Subcutaneous abdominal adipose tissue (tissue), 5 donors: ENCODE measurements at regions not wholly inside any gene's neighbourhood (a gene's known extent, or its start where the extent isn't known, plus 50 kb on each side); places are given as distances from the start of the nearest gene placed in this dataset.
"Not testable (repeated sequence)": the region's sequence is repeated elsewhere in the genome, so short reads cannot be mapped to it uniquely, and the experiment has no call there.

Experiments used
- H3K27ac ChIP-seq: one replicate; pipeline ENCODE4 v1.7.0; 2013; ENCODE audit warnings: low read depth, mild to moderate bottlenecking, inconsistent platforms, low read length, moderate library complexity
- H3K27me3 ChIP-seq, 5 donors: one replicate each; pipeline ENCODE4 v1.7.0; 2013; ENCODE audit warnings: low read length in 5 of 5, inconsistent platforms in 1 of 5; ENCODE audit not compliant: control insufficient read depth in 5 of 5, insufficient read depth in 4 of 5
- H3K36me3 ChIP-seq, 5 donors: one replicate each; pipeline ENCODE4 v1.7.0; 2013; ENCODE audit warnings: low read length in 5 of 5; ENCODE audit not compliant: control insufficient read depth in 5 of 5, insufficient read depth in 5 of 5
- H3K4me1 ChIP-seq, 5 donors: one replicate each; pipeline ENCODE4 v1.7.0; 2013; ENCODE audit warnings: low read length in 5 of 5, mild to moderate bottlenecking in 3 of 5, moderate library complexity in 1 of 5; ENCODE audit not compliant: control insufficient read depth in 5 of 5, insufficient read depth in 5 of 5
- H3K4me3 ChIP-seq, 5 donors: one replicate each; pipeline ENCODE4 v1.7.0; 2013; ENCODE audit warnings: low read length in 5 of 5, low read depth in 1 of 5
- H3K9ac ChIP-seq, 5 donors: one replicate each; pipeline ENCODE4 v1.7.0; 2013; ENCODE audit warnings: low read length in 5 of 5, mild to moderate bottlenecking in 4 of 5, moderate library complexity in 3 of 5
- H3K9me3 ChIP-seq, 5 donors: one replicate each; pipeline ENCODE4 v1.7.0; 2013; ENCODE audit warnings: low read length in 5 of 5; ENCODE audit not compliant: control insufficient read depth in 5 of 5
- donor health status: healthy.
- donor health status: healthy.
- donor health status: healthy.
- donor health status: healthy.
- donor health status: healthy.

- Histone ChIP-seq H3K4me1 (no peaks in the 10 kb centered on the region), H3K36me3 (no peaks in the 10 kb centered on the region), H3K27me3 (no peaks in the 10 kb centered on the region), H3K9ac (no peak overlapping the region), H3K27ac (no peak overlapping the region), H3K4me3 (no peak overlapping the region), H3K9me3 (no peaks in the 10 kb centered on the region)
Observed at GRCh38 chr1:64335636-64336035, 132.2 kb downstream of the UBE2U start.

DNA sequence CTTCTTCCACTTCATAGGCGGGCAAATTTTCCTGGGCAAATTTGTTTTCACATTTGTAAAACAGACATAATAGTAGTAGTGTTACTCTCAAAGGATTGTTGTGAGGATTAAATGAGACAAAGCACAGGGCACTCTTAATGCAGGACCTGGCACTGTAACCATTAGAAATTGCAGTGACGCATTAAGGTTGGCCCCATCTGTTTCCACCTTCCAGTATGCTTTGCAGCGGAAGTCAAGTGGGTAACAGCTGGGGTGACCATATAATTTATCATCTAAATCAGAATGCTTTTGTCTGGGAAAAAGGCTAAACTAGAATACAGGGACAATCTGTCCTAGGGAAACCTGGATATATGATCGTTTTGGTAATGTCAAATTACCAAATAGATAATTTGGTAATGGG is 132.5 kb upstream of the CACHD1 start:
- Histone ChIP-seq H3K36me3 (no peaks in the 10 kb centered on the region), H3K9me3 (no peaks in the 10 kb centered on the region), H3K27me3 (no peaks in the 10 kb centered on the region), H3K27ac (no peak overlapping the region), H3K4me3 (no peak overlapping the region), H3K9ac (no peak overlapping the region), H3K4me1 (no peaks in the 10 kb centered on the region)

- H3K4me1 ChIP-seq = no peaks in the 10 kb centered on the region
- H3K36me3 ChIP-seq = no peaks in the 10 kb centered on the region
- no peak overlapping the region for H3K9ac ChIP-seq
- no peak overlapping the region for H3K27ac ChIP-seq
- H3K27me3 ChIP-seq = no peaks in the 10 kb centered on the region
- H3K4me3 ChIP-seq = no peak overlapping the region
- no peaks in the 10 kb centered on the region for H3K9me3 ChIP-seq
Observed at GRCh38 chr1:64337926-64338325, 132.0 kb upstream of the CACHD1 start.

DNA sequence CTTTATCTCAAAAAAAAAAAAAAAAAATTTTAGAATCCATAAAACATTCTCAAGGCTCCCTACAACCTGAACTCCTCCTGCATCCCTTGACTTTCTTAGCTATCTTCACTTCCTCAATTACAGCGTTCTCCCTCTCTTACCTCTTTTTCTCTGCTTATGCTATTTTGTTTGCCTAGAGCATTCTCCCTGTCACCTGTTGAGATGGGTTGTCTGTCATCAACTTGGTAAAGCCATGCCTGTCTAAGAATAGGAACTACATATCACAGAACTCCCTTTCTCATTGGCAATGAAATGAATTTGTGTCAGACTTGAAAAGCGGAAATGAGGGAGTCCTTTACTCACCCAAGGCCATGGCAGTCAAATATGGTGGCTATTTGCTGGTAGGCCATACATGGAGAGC is 129.6 kb upstream of the CACHD1 start:
- Histone ChIP-seq H3K27me3 (no peaks in the 10 kb centered on the region), H3K4me3 (no peak overlapping the region), H3K36me3 (no peaks in the 10 kb centered on the region), H3K9me3 (no peaks in the 10 kb centered on the region), H3K4me1 (no peaks in the 10 kb centered on the region), H3K9ac (no peak overlapping the region), H3K27ac (no peak overlapping the region)

DNA sequence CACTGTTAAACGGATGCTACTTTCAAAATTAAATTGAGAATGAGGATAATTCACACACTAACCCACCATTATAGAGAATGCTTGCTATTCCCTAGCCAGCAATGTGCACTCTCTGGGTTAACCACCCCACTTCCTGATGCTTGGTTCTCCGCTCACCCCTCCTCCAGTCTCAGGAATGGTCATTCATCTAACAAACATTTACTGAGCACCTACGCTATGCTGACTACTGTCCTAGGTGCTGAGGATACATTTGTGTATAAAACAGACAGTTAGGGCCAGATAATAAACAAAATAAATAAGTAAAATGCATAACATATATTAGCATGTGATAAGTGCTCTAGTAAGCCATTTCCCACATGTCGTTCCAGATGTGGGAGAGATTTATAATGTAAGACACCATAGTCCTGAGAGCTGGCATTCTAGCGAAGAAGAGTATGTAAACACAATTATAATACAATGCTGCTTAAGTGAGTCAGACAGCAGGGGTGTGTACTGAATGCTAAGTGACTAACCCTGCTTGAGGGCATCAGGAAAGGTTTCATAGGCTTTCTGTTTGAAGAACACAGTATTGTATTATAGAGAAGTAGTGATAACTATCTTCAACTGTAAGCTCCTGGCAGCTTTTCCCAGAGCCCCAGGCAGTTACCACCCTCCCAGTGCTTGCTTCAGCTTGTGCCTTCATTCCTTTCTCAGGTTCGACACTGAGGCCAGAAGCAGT is 126.7 kb upstream of the CACHD1 start:
- H3K27ac ChIP-seq = no peak overlapping the region

DNA sequence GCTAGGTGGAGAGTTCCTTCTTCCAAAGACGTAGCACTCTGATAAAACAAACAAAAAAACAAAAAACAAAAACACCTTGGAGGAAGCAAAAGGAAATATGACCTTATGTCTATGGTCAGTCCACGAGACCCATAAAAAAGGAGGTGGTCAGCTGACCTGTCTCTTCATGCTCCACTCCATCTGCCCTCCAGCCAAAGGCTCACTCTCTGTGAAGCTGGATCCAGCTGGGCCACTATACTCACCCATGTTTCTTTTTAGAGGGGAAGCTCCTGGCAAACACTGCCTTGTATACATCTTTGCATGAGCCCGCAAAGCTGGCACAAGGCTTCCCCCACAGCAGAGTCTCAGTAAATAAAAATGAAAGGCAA is 126.1 kb upstream of the CACHD1 start:
- Histone ChIP-seq H3K36me3 (no peaks in the 10 kb centered on the region), H3K9ac (no peak overlapping the region), H3K27me3 (no peaks in the 10 kb centered on the region), H3K4me1 (no peaks in the 10 kb centered on the region), H3K9me3 (no peaks in the 10 kb centered on the region), H3K27ac (no peak overlapping the region), H3K4me3 (no peak overlapping the region)

More for the DNA sequence above, 126.7 kb upstream of the CACHD1 start:
- Histone ChIP-seq H3K9me3 (no peaks in the 10 kb centered on the region), H3K27me3 (no peaks in the 10 kb centered on the region), H3K36me3 (no peaks in the 10 kb centered on the region), H3K9ac (no peak overlapping the region), H3K4me1 (no peaks in the 10 kb centered on the region), H3K4me3 (no peak overlapping the region)

DNA sequence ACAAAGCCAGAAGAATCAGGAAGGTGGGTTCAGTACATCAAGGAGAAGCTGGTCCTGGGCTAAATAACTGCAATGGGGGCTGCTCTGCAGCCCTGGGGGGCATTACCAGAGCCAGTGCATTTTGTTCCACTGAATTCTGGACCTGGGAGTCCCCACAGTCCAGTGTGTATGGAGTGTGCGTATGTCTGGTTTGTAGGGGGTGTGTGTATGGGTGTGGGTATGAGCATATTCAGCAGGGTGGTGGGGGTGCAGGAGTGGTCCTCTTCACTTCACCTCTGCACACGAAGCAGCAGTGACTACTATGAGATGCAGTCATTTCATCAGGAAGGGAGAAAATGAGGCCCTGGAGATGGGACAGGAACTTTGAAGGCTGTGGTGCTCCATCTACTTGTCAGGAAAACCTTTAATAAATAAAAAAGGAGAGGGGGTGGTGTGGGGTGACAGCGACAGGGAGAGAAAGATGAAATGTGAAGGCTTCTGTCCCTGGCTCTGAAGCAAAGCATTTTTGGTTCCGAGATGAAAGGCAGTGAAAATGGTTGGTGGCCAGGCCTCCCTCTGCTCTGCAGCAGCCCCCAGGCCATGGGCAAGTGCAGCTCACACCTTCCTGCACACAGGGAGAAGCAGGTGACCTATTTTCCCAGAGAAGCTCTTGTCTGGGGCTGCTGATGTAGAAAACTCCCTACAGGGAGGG is 121.5 kb upstream of the CACHD1 start:
- H3K27ac ChIP-seq = no peak overlapping the region
- no peaks in the 10 kb centered on the region for H3K27me3 ChIP-seq
- no peak overlapping the region for H3K4me3 ChIP-seq
- no peak overlapping the region for H3K9ac ChIP-seq
- H3K36me3 ChIP-seq = no peaks in the 10 kb centered on the region
- H3K4me1 ChIP-seq = no peaks in the 10 kb centered on the region
- H3K9me3 ChIP-seq = no peaks in the 10 kb centered on the region

DNA sequence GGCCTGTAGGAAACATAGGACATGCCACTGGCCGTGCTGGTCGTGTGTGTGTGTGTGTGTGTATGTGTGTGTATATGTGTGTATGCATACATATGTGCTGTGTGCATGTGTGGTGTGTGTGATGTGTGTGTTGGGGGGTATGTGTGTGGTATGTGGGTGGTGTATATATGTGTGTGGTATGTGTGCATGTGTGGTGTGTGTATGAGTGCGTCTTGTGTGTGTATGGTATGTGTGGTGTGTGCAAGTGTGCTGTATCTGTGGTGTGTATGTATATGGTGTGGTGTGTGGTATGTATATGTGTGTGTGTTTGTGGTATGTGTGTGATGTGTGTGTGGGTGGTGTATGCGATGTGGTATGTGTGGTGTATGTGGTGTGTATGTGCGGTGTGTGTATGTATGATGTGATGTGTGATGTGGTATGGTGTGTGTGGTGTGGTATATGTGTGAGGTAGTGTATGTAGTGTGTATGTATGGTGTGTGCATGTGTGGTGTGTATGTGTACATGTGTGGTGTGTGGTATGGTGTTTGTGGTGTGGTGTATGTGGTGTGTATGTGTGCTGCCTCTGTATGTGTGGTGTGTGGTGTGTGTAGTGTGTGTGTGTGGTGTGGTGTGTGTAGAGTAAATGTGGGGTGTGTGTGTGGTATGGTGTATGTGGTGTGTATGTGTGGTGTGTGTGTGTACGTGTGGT is 120.8 kb upstream of the CACHD1 start:
- no peaks in the 10 kb centered on the region for H3K36me3 ChIP-seq
- no peaks in the 10 kb centered on the region for H3K4me1 ChIP-seq
- H3K27ac ChIP-seq = no peak overlapping the region
- no peaks in the 10 kb centered on the region for H3K9me3 ChIP-seq
- H3K9ac ChIP-seq = no peak overlapping the region
- H3K27me3 ChIP-seq = no peaks in the 10 kb centered on the region
- H3K4me3 ChIP-seq = no peak overlapping the region

DNA sequence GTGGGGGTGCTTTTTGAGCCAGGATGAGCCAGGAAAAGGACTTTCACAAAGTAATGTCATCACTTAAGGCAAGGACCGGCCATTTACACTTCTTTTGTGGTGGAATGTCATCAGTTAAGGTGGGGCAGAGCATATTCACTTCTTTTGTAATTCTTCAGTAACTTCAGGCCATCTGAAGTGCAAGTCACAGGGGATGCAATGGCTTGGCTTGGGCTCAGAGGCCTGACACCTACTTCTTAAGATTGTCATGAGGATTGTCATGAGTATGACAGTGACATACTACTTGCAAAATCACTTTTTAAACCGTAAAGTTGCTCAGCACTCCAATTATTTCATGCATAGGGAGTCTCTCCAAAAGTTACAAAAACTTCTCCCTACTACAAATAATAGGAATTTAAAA is 114.4 kb upstream of the CACHD1 start:
- not testable (repeated sequence) for H3K4me1 ChIP-seq, H3K4me3 ChIP-seq, H3K27me3 ChIP-seq, H3K9ac ChIP-seq, H3K36me3 ChIP-seq, H3K9me3 ChIP-seq, H3K27ac ChIP-seq

DNA sequence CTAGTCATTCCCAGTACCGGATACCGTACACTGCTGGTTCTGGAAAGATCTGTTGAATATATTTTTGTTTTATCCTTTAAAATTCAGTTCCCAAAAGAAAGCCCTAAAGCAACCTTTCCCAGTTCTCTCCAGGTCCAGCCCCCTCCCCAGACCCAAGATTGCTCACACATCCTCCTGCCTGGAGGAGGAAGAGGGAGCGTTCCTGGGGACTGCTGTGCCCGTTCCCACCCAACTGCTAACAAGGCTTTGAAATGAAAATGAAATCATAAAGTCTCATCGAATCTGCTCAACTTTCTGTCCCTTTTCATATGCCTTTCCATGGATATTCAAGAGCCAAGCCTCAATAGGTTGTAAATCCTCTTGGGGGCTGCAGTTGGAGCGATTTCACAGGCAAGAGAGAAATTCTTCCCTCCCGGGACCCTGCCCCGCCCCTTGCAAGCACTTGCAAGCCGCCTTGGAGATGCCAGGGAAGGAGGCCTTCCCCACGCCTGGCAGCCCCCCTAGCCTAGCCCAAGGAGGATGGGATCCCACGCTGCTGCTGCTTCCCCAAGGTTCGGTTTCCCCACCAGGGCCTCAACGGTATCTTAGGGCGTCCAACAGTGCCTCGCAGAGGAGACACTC is 113.2 kb upstream of the CACHD1 start:
- Histone ChIP-seq H3K4me3 (no peak overlapping the region), H3K9ac (no peak overlapping the region), H3K4me1 (peaks cover 0 to 9% (median 5%) of the 10 kb centered on the region in 5 donors), H3K27ac (no peak overlapping the region), H3K27me3 (no peaks in the 10 kb centered on the region), H3K36me3 (no peaks in the 10 kb centered on the region), H3K9me3 (no peaks in the 10 kb centered on the region)
